Panc1 (cell line): ENCODE measurements at regions not wholly inside any gene's neighbourhood (a gene's known extent, or its start where the extent isn't known, plus 50 kb on each side); places are given as distances from the start of the nearest gene placed in this dataset.

Experiments used
- ATAC-seq: fragments of 200-7000 bp; cut with Tn5 transposase; 2 replicates; pipeline ENCODE4 v1.9.1; 2020; ENCODE audit warnings: mild to moderate bottlenecking, moderate library complexity
- BruUV-seq: library from RNA; stranded (reverse); fragments of 400-500 nt; replicated peaks from 2 replicates; lab custom pipeline; 2021; lab: Mats Ljungman, UMichigan
- CTCF ChIA-PET: fragments of 300-600 bp; sonication (Branson Sonifier 250); formaldehyde crosslinking; loops from one replicate; lab custom pipeline; 2022; ENCODE audit warnings: antibody characterized with exemption; lab: Charles Lee
- POLR2A ChIA-PET: fragments of 300-600 bp; sonication (Branson Sonifier 250); formaldehyde crosslinking; loops from one replicate; lab custom pipeline; 2022; ENCODE audit warnings: antibody characterized with exemption; lab: Charles Lee
- DNase-seq: peaks from one replicate; pipeline ENCODE4 v3.0.0-alpha.2; 2010; ENCODE audit warnings: low read depth, low spot score
- H3K27ac ChIP-seq: 2 replicates; pipeline ENCODE4 v1.5.1; 2011; ENCODE audit warnings: mild to moderate bottlenecking, low read length, inconsistent platforms
- H3K27me3 ChIP-seq: fragments of 200-500 bp; sonication (Bioruptor generic); 2 replicates; pipeline ENCODE4 v1.6.0; 2014; ENCODE audit warnings: low read length, inconsistent platforms; ENCODE audit not compliant: control insufficient read depth, insufficient read depth
- H3K36me3 ChIP-seq: fragments of 200-500 bp; sonication (Bioruptor generic); 2 replicates; pipeline ENCODE4 v1.5.1; 2014; ENCODE audit warnings: inconsistent platforms, mild to moderate bottlenecking, low read length, moderate library complexity; ENCODE audit not compliant: control insufficient read depth, insufficient read depth
- H3K4me1 ChIP-seq: 2 replicates; pipeline ENCODE4 v1.5.1; 2011; ENCODE audit warnings: inconsistent platforms, mild to moderate bottlenecking, low read length, moderate library complexity; ENCODE audit not compliant: control insufficient read depth, insufficient read depth
- H3K4me3 ChIP-seq, 2 experiments: 2 replicates each; pipeline ENCODE4 v1.5.1; 2011 to 2012; ENCODE audit warnings: low read depth in 2 of 2, low read length in 2 of 2, mild to moderate bottlenecking in 2 of 2, inconsistent platforms in 1 of 2, moderate library complexity in 1 of 2
- H3K9me3 ChIP-seq: fragments of 200-500 bp; sonication (Bioruptor generic); 2 replicates; pipeline ENCODE4 v1.5.1; 2014; ENCODE audit warnings: low read depth, mild to moderate bottlenecking, inconsistent platforms, low read length, moderate library complexity; ENCODE audit not compliant: control insufficient read depth, insufficient read depth
- CTCF ChIP-seq: fragments of 450-650 bp; IDR thresholded peaks from 2 replicates; pipeline ENCODE4 v1.5.1; 2017; ENCODE audit warnings: mild to moderate bottlenecking
- POLR2AphosphoS5 ChIP-seq: IDR thresholded peaks from 2 replicates; pipeline ENCODE4 v1.6.1; 2012; ENCODE audit warnings: mild to moderate bottlenecking, low read depth, low read length, moderate library complexity
- REST ChIP-seq, 2 experiments: IDR thresholded peaks; 2 replicates each; pipeline ENCODE4 v1.6.1; 2011 to 2012; ENCODE audit warnings: low read depth in 2 of 2, control low read depth in 1 of 2, low read length in 1 of 2, mild to moderate bottlenecking in 1 of 2, moderate library complexity in 1 of 2; ENCODE audit not compliant: insufficient read depth in 1 of 2
- SIN3A ChIP-seq: IDR thresholded peaks from 2 replicates; pipeline ENCODE4 v1.6.1; 2012; ENCODE audit warnings: low read depth, mild to moderate bottlenecking, low read length, moderate library complexity, borderline replicate concordance; ENCODE audit not compliant: insufficient read depth
- TCF7L2 ChIP-seq: IDR thresholded peaks from 2 replicates; pipeline ENCODE4 v1.6.1; 2011; ENCODE audit warnings: mild to moderate bottlenecking, low read depth, low read length, inconsistent platforms
- in situ Hi-C: cut with HindIII; loops from 2 replicates; pipeline ENCODE4 v1.10.0; 2016; ENCODE audit warnings: low sequenced_read_pairs, low pct_unique_long_range_greater_than_20kb
- intact Hi-C: fragments of 100-400 bp; cut with micrococcal nuclease; formaldehyde crosslinking; loops from one replicate; pipeline ENCODE4 v1.10.0; 2022; ENCODE audit not compliant: unreplicated experiment

GRCh38 chr15:95998935-95999334 lies 331.6 kb upstream of the NR2F2 start:
- ChIA-PET POLR2A (no interaction called here), CTCF (no interaction called here)
- H3K4me1 ChIP-seq = no peaks in the 10 kb centered on the region
- in situ Hi-C loops (no loop called here), intact Hi-C loops (no loop called here)
- no peak overlapping the region for H3K27ac ChIP-seq
- H3K9me3 ChIP-seq = no peaks in the 10 kb centered on the region
- H3K36me3 ChIP-seq = no peaks in the 10 kb centered on the region; the same call in 1 of the 2 replicates
- no peaks in the 10 kb centered on the region for H3K27me3 ChIP-seq
- no peak overlapping the region for H3K4me3 ChIP-seq
- no peak for ATAC-seq
- TF ChIP-seq POLR2AphosphoS5 (no peak), SIN3A (no peak), REST (IDR thresholded peaks at IDR 0.05; ENCODE audit: insufficient read depth in 1 of 2, low read depth in 2 of 2, low read length in 1 of 2) (no peak), TCF7L2 (no peak), CTCF (no peak)
- BruUV-seq = no TSS peak
- DNase-seq = no peak

- Histone ChIP-seq H3K27me3 (no peaks in the 10 kb centered on the region), H3K4me3 (no peak overlapping the region), H3K27ac (no peak overlapping the region), H3K36me3 (no peaks in the 10 kb centered on the region), H3K4me1 (no peaks in the 10 kb centered on the region), H3K9me3 (no peaks in the 10 kb centered on the region)
- DNase-seq = no peak
- intact Hi-C loops = no loop called here
- in situ Hi-C loops = no loop called here
- TF ChIP-seq TCF7L2 (no peak), SIN3A (no peak), POLR2AphosphoS5 (no peak), CTCF (no peak)
- no TSS peak for BruUV-seq
- ChIA-PET CTCF (no interaction called here), POLR2A (no interaction called here)
- ATAC-seq = no peak
Measured at GRCh38 chr15:96002890-96003859, 327.3 kb upstream of the NR2F2 start.
